SJCRH30 (cell line): ENCODE measurements at regions not wholly inside any gene's neighbourhood (a gene's known extent, or its start where the extent isn't known, plus 50 kb on each side); places are given as distances from the start of the nearest gene placed in this dataset.

Source experiments
- DNase-seq, 2 experiments: peaks; one replicate each; pipeline ENCODE4 v3.0.0-alpha.2; 2015 to 2020
- H3K27ac ChIP-seq: fragments of 250-450 bp; sonication (Bioruptor Pico); 2 replicates; pipeline ENCODE4 v1.5.1; 2020; ENCODE audit warnings: mild to moderate bottlenecking, moderate library complexity
- H3K27me3 ChIP-seq: fragments of 250-450 bp; sonication (Bioruptor Pico); 2 replicates; pipeline ENCODE4 v1.5.1; 2020; ENCODE audit warnings: mild to moderate bottlenecking, moderate library complexity
- H3K36me3 ChIP-seq: fragments of 250-450 bp; sonication (Bioruptor Pico); 2 replicates; pipeline ENCODE4 v1.5.1; 2020; ENCODE audit warnings: mild to moderate bottlenecking, moderate library complexity
- H3K4me1 ChIP-seq: fragments of 250-450 bp; sonication (Bioruptor Pico); 2 replicates; pipeline ENCODE4 v1.5.1; 2020; ENCODE audit warnings: mild to moderate bottlenecking, moderate library complexity
- H3K4me3 ChIP-seq: fragments of 250-450 bp; sonication (Bioruptor Pico); 2 replicates; pipeline ENCODE4 v1.5.1; 2020; ENCODE audit warnings: mild to moderate bottlenecking, moderate library complexity
- H3K9me3 ChIP-seq: fragments of 250-450 bp; sonication (Bioruptor Pico); replicated peaks from 2 replicates; pipeline ENCODE4 v1.5.1; 2020; ENCODE audit warnings: mild to moderate bottlenecking, moderate library complexity

DNA sequence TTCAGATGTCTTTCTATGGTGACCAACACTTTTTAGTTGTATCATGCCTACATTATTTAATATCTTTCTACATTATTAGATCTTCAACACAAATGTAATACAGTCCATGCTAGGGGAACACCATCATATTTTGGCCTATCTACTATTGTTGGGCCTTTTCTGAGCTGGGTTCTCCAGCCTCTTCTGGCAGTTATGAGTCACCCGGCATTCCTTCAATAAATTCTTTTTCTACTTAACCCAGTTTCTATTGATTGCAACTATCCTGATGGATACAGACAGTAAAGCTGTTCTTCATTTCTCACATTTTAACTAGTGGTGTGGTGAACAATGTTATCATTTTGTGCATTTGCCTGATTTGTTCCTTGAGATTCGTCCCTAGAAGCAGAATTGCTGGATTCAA is 529.3 kb downstream of the BNC2 start:
- H3K4me3 ChIP-seq: no peak overlapping the region
- no peak for DNase-seq
- H3K36me3 ChIP-seq: no peaks in the 10 kb centered on the region
- peaks cover 45% of the 10 kb centered on the region for H3K4me1 ChIP-seq
- H3K9me3 ChIP-seq: 0 out of 2 replicates have a peak, but pooled peaks cover 3% of the 10 kb centered on the region
- no peaks in the 10 kb centered on the region for H3K27me3 ChIP-seq
- no peak overlapping the region for H3K27ac ChIP-seq

DNA sequence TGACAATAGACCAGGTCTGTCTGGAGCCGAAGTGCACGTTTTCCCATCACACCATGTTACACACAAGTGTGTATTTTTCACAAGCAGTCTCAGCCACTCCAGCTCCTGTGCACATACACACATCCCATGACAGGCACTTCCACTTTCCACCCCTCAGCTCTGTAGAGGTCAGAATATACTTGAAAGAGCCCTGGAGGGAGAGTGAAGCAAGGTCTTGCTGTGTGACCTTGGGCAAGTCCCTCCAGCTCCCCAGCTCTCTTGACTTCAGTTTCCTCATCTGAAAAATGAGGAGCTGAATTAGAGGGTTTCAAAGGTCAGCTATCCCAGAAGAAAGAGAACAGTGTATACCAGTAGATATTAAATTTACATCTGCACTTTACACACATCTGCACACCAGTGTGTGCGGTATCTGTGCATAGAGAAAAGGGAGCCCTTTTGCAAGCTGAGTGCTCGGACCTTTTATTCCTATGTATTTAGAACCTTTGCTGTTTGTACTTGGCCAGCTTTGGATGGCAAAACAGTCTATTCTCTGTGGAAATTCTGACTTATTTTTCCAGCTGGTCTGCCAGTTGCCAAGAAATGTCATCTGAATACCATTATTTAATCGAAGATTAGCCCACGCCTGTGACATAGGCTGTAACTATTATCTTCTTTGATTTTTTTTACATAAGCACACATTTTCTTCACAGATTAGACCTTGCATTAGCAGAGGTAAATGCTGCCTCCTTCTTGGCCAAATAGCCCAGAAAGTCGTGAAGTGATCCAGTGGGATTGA is 528.0 kb downstream of the BNC2 start:
- peak overlapping the region; percentile 44; the same call in 1 of the 2 replicates for H3K27ac ChIP-seq
- peak in 1 of 2 experiments; percentile 34 for DNase-seq
- no peak overlapping the region for H3K4me3 ChIP-seq

DNA sequence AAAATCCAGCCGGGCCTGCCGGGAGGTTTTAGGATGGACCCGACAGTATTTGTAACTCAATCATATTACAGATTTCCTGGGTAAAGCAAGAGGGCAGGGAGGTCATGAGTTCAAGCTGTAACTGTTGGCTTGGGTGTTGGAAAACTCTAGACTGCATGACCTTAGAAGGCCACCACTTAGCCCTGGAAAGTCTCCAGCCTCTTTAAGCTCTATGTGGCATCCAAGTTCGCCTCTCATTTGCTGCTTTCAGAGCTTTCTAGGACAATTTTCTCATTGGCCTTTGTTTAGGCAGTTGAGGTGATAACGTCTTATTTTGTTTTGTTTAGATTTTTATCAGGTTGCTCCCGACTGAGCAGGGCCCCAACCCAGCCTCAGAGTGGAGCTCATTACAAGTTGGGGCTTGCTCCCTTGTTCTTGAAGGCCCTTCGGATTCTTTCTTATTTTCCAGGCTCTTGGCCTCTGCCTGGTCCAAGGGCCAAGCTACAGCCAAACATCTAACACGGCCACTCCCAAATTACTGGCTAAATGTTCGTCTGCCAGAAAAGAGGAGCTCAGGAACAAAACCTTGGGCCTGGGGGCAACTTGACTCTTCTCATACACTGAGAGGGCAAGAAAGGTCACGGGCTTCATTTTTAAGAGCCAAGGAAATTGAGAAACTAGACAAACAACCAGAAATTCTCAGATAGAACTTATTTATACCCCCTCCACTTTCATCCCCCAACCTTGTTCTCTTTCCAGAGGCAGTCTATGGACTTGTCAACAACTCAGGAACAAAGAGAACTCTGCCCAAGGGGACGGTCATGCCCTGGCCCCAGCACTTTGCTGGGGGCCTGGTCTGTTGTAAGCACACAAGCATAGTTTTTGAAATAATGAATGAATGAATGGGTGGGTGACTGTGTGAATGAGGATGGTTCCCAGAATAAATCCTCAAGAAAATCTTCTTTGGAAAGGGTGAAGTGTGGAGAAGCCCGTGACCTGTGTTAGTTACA is 526.9 kb downstream of the BNC2 start:
- Histone ChIP-seq H3K4me1 (peaks cover 26% of the 10 kb centered on the region), H3K4me3 (no peak overlapping the region), H3K27ac (peak overlapping the region; percentile 44), H3K27me3 (no peaks in the 10 kb centered on the region), H3K36me3 (no peaks in the 10 kb centered on the region), H3K9me3 (0 out of 2 replicates have a peak, but pooled peaks cover 3% of the 10 kb centered on the region)
- peak in 1 of 2 experiments; percentile 30 for DNase-seq

More for the DNA sequence above, 528.0 kb downstream of the BNC2 start:
- Histone ChIP-seq H3K9me3 (0 out of 2 replicates have a peak, but pooled peaks cover 3% of the 10 kb centered on the region), H3K36me3 (no peaks in the 10 kb centered on the region), H3K27me3 (no peaks in the 10 kb centered on the region), H3K4me1 (peaks cover 32% of the 10 kb centered on the region)

DNA sequence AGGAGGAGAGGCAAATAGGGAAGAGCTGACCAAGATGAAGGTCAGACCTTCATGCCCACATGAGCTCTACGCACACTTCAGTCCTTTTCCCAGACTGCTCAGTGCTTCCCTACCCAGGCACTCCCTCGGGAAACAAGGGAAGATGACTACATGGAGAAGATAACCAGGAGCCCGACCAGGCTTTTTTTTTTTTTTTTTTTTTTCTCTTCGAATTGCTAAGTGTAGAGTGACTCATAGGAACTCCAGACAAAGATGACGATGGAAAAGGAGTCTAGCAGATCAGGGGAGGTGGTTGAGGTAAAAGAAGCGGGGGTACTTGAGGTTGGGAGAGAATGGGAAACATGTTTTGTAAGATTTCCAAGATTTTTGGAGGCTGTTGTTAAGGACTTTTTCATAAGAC is 526.1 kb downstream of the BNC2 start:
- Histone ChIP-seq H3K27me3 (no peaks in the 10 kb centered on the region), H3K36me3 (no peaks in the 10 kb centered on the region), H3K4me3 (no peak overlapping the region), H3K4me1 (peaks cover 31% of the 10 kb centered on the region), H3K9me3 (0 out of 2 replicates have a peak, but pooled peaks cover 6% of the 10 kb centered on the region), H3K27ac (no peak overlapping the region; the same call in 1 of the 2 replicates)
- DNase-seq: no peak

DNA sequence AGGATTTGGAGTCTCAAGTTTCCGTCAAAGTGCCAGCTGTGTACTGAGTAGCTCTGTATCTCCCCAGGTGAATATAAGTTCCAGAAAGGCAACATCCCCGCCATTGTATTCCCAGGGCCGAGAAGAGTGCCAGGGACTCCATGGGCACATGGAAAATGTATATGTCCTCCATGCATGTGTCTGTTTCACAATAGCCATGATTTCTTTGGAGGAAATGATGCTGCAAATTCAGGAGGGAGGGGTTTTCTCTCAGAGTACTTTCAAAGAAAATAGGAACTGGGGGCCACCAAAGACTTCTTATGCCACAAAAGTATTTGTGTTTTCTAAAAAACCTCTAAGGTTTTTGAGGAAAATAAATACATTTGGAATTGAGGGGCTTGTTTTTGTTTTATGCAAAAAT is 524.6 kb downstream of the BNC2 start:
- H3K4me1 ChIP-seq: peaks cover 31% of the 10 kb centered on the region
- H3K27ac ChIP-seq: no peak overlapping the region
- no peak overlapping the region for H3K4me3 ChIP-seq
- no peaks in the 10 kb centered on the region for H3K27me3 ChIP-seq
- 0 out of 2 replicates have a peak, but pooled peaks cover 7% of the 10 kb centered on the region for H3K9me3 ChIP-seq
- no peaks in the 10 kb centered on the region for H3K36me3 ChIP-seq
- no peak for DNase-seq

DNA sequence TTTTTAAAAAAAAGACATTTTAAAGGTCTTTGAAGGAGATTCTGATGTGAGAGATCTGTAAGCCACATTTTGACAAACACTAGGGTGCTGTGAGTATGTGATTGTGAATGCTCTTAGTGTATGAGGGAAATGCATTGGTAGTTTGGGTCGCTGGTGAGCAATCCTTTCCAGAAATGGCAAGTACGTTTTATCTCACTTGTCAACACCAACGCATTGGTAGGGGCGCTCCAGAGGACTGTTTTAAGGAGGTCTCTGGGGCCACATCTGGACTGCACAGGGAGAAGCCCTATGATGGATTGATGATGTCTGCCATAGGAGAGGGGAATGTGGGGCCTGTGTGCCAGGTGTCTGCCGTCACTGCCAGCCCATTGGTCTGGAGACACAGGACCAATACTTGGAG is 522.6 kb downstream of the BNC2 start:
- Histone ChIP-seq H3K27me3 (no peaks in the 10 kb centered on the region), H3K4me1 (peaks cover 22% of the 10 kb centered on the region), H3K9me3 (0 out of 2 replicates have a peak, but pooled peaks cover 3% of the 10 kb centered on the region), H3K4me3 (no peak overlapping the region), H3K27ac (no peak overlapping the region), H3K36me3 (no peaks in the 10 kb centered on the region)
- DNase-seq: no peak

DNA sequence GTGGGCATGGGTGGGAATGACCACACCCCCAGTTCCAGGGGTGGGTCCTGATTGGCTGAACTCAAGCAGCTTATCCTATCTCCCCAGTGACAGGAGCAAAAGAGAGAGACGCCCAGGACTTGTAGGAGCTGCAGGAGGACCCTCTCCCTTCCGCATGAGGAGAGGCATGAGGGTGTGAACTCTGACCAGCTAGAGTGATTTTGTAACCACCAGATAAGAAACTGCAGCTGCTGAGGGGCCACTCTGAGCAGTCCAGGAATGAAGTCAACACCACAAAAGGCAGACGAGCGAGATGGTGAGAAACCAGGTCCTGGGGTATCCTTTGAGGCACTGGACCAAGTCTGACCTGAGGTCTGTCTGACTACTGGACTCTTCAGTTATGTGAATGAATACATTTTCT is 521.9 kb downstream of the BNC2 start:
- H3K9me3 ChIP-seq: 0 out of 2 replicates have a peak, but pooled peaks cover 3% of the 10 kb centered on the region
- H3K4me1 ChIP-seq: peaks cover 15% of the 10 kb centered on the region
- no peaks in the 10 kb centered on the region for H3K36me3 ChIP-seq
- H3K4me3 ChIP-seq: no peak overlapping the region
- H3K27me3 ChIP-seq: no peaks in the 10 kb centered on the region
- DNase-seq: peak in 1 of 2 experiments; percentile 36
- peak overlapping the region; percentile 18; the same call in 1 of the 2 replicates for H3K27ac ChIP-seq

- Histone ChIP-seq H3K4me1 (peaks cover 8% of the 10 kb centered on the region), H3K36me3 (no peaks in the 10 kb centered on the region), H3K9me3 (0 out of 2 replicates have a peak, but pooled peaks cover 3% of the 10 kb centered on the region), H3K4me3 (no peak overlapping the region), H3K27ac (no peak overlapping the region), H3K27me3 (no peaks in the 10 kb centered on the region)
- no peak for DNase-seq
Observed at GRCh38 chr9:16352251-16352650, 518.2 kb downstream of the BNC2 start.

DNA sequence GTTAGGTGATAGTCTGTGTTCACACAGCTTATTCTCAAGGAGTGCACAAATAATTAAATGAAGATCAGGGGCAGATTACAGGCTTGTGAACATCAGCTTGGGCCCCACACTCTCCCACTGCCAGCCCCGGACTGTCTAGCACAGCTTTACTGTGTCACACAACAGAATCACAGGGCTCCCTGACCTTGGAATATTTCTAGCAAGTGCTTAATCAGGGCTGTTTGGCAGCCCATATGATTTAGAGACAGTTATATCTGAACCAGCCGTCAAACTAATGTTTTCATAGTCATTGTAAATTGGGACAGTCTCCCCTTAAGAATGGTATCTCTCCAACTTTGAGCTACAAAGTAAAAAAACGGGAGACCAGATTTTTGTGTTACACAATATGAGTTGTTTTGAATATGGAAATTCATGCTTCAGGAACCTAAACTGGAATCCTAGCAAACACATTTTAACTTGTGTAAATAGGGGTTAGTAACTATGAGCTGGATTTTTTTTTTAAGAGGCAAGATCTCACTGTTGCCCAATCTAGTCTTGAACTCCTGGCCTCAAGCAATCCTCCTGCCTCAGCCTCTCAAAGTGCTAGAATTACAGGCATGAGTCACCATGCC is 517.6 kb downstream of the BNC2 start:
- Histone ChIP-seq H3K36me3 (no peaks in the 10 kb centered on the region), H3K4me1 (peaks cover 8% of the 10 kb centered on the region), H3K9me3 (0 out of 2 replicates have a peak, but pooled peaks cover 3% of the 10 kb centered on the region), H3K27me3 (no peaks in the 10 kb centered on the region), H3K27ac (no peak overlapping the region), H3K4me3 (no peak overlapping the region)
- no peak for DNase-seq

GRCh38 chr9:16356196-16356765 is 514.2 kb downstream of the BNC2 start:
- H3K27ac ChIP-seq: no peak overlapping the region

DNA sequence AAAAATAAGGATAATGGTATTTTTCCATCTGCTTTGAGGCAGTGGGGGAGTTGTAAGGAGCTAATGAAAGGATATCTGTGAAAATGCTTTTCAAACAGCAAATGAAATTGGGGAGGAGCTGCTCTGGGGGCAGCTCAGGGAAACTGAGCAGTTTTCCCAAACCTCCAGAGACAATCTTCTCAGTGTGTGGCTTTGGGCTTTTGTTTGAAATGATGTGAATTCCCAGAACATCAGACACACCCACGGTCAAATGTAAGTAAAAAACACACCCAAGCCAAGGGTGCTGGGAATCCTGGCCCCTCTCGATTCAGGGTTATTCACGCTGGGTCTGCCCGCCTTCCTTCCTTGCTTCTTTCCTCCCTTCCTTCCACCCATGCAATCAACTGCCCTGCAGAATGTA is 512.6 kb downstream of the BNC2 start:
- no peak for DNase-seq
- Histone ChIP-seq H3K36me3 (no peaks in the 10 kb centered on the region), H3K9me3 (no peaks in the 10 kb centered on the region), H3K4me1 (no peaks in the 10 kb centered on the region), H3K4me3 (no peak overlapping the region), H3K27ac (no peak overlapping the region), H3K27me3 (no peaks in the 10 kb centered on the region)

More at GRCh38 chr9:16356196-16356765, 514.2 kb downstream of the BNC2 start:
- no peaks in the 10 kb centered on the region for H3K4me1 ChIP-seq
- no peaks in the 10 kb centered on the region for H3K36me3 ChIP-seq
- no peak for DNase-seq
- H3K4me3 ChIP-seq: no peak overlapping the region
- H3K27me3 ChIP-seq: no peaks in the 10 kb centered on the region
- H3K9me3 ChIP-seq: no peaks in the 10 kb centered on the region

- no peak for DNase-seq
Observed at GRCh38 chr9:16358751-16359150, 511.7 kb downstream of the BNC2 start.

More at GRCh38 chr9:16358751-16359150, 511.7 kb downstream of the BNC2 start:
- Histone ChIP-seq H3K4me3 (no peak overlapping the region), H3K27ac (no peak overlapping the region), H3K9me3 (no peaks in the 10 kb centered on the region), H3K36me3 (no peaks in the 10 kb centered on the region), H3K27me3 (no peaks in the 10 kb centered on the region), H3K4me1 (no peaks in the 10 kb centered on the region)
